C4-2B (cell line): ENCODE measurements at regions not wholly inside any gene's neighbourhood (a gene's known extent, or its start where the extent isn't known, plus 50 kb on each side); places are given as distances from the start of the nearest gene placed in this dataset.

ENCODE experiments used
- CTCF ChIP-seq: fragments of 450-650 bp; conservative IDR thresholded peaks from 2 replicates; pipeline ENCODE4 v1.5.1; 2017; ENCODE audit warnings: mild to moderate bottlenecking
- ZFX ChIP-seq: fragments of 450-650 bp; IDR thresholded peaks from 2 replicates; pipeline ENCODE4 v1.6.1; 2017

- TF ChIP-seq CTCF = no peak
- TF ChIP-seq ZFX = no peak
These were observed 61.0 kb downstream of the RPL37A start for GRCh38 chr2:216559625-216560156.
